ENCODE measurements at regions not wholly inside any gene's neighbourhood (a gene's known extent, or its start where the extent isn't known, plus 50 kb on each side); places are given as distances from the start of the nearest gene placed in this dataset.

DNA sequence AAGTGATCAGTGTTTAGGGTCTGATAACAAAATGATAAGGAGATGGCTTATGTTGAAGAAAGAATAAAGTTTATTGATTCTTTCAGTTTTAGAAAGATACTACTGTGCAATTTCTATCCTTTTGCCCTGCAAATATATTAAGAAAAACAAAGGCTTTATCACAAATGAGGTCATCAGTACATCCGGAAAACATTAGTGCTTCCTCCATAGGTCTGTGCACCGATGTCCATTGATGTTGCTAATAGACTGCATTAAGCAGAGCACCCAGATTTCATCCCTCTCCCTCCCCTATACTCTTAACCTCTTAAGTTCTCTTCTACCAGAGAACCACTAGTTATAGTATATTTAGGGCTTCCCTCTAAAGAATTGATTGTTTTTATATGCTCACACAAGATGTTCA lies 53.7 kb upstream of the HHIP start:
- TF ChIP-seq, protein P1, sequence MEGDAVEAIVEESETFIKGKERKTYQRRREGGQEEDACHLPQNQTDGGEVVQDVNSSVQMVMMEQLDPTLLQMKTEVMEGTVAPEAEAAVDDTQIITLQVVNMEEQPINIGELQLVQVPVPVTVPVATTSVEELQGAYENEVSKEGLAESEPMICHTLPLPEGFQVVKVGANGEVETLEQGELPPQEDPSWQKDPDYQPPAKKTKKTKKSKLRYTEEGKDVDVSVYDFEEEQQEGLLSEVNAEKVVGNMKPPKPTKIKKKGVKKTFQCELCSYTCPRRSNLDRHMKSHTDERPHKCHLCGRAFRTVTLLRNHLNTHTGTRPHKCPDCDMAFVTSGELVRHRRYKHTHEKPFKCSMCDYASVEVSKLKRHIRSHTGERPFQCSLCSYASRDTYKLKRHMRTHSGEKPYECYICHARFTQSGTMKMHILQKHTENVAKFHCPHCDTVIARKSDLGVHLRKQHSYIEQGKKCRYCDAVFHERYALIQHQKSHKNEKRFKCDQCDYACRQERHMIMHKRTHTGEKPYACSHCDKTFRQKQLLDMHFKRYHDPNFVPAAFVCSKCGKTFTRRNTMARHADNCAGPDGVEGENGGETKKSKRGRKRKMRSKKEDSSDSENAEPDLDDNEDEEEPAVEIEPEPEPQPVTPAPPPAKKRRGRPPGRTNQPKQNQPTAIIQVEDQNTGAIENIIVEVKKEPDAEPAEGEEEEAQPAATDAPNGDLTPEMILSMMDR (IDR thresholded peaks at IDR 0.05) = no peak
- TF ChIP-seq POLR2A (IDR thresholded peaks at IDR 0.05) = no peak

All from lower leg skin (tissue), 3 donors.